OCI-LY7 (cell line): ENCODE measurements at regions not wholly inside any gene's neighbourhood (a gene's known extent, or its start where the extent isn't known, plus 50 kb on each side); places are given as distances from the start of the nearest gene placed in this dataset.

Source experiments
- BruUV-seq: library from RNA; stranded (reverse); fragments of 400-500 nt; replicated peaks from 2 replicates; lab custom pipeline; 2021; lab: Mats Ljungman, UMichigan
- CTCF ChIA-PET: fragments of 300-600 bp; sonication (Branson Sonifier 250); formaldehyde crosslinking; loops from one replicate; lab custom pipeline; 2022; ENCODE audit warnings: antibody characterized with exemption; ENCODE audit not compliant: unreplicated experiment; lab: Charles Lee
- POLR2A ChIA-PET: fragments of 300-600 bp; sonication (Branson Sonifier 250); formaldehyde crosslinking; loops from one replicate; lab custom pipeline; 2022; ENCODE audit warnings: antibody characterized with exemption; lab: Charles Lee
- DNase-seq: peaks from one replicate; pipeline ENCODE4 v3.0.0-alpha.2; 2015; ENCODE audit warnings: low spot score
- H2AFZ ChIP-seq: fragments of 200-600 bp; sonication (generic), shearing (Covaris generic); 2 replicates; pipeline ENCODE4 v1.6.1; 2014; ENCODE audit warnings: mild to moderate bottlenecking, antibody characterized with exemption, low read length, moderate library complexity
- H3K27ac ChIP-seq: fragments of 200-600 bp; sonication (generic); 2 replicates; pipeline ENCODE4 v1.5.1; 2014; ENCODE audit warnings: mixed run types, low read depth, mild to moderate bottlenecking, moderate library complexity, low read length, inconsistent platforms; ENCODE audit not compliant: poor library complexity, severe bottlenecking
- H3K36me3 ChIP-seq: fragments of 200-600 bp; sonication (generic); 2 replicates; pipeline ENCODE4 v1.6.1; 2014; ENCODE audit warnings: mild to moderate bottlenecking, antibody characterized with exemption, low read length, moderate library complexity, mixed read lengths; ENCODE audit not compliant: insufficient read depth
- H3K4me1 ChIP-seq: fragments of 200-600 bp; sonication (generic); 2 replicates; pipeline ENCODE4 v1.5.1; 2014; ENCODE audit warnings: mild to moderate bottlenecking, low read length; ENCODE audit not compliant: insufficient read depth, poor library complexity, severe bottlenecking
- H3K4me2 ChIP-seq: fragments of 200-600 bp; sonication (generic); 2 replicates; pipeline ENCODE4 v1.6.1; 2014; ENCODE audit warnings: mild to moderate bottlenecking, low read length
- H3K4me3 ChIP-seq: fragments of 200-600 bp; sonication (generic); 2 replicates; pipeline ENCODE4 v1.5.1; 2014; ENCODE audit warnings: mild to moderate bottlenecking, low read depth, low read length; ENCODE audit not compliant: poor library complexity, severe bottlenecking
- H3K79me2 ChIP-seq: fragments of 200-600 bp; sonication (generic); 2 replicates; pipeline ENCODE4 v1.6.1; 2016; ENCODE audit warnings: low read depth, mild to moderate bottlenecking, low read length, moderate library complexity, mixed read lengths; ENCODE audit not compliant: insufficient read depth
- H3K9me2 ChIP-seq: fragments of 200-600 bp; sonication (generic); 2 replicates; pipeline ENCODE4 v1.6.1; 2016; ENCODE audit warnings: mild to moderate bottlenecking, low read length, mixed read lengths; ENCODE audit not compliant: insufficient read depth
- H3K9me3 ChIP-seq: fragments of 200-600 bp; sonication (generic); 2 replicates; pipeline ENCODE4 v1.6.1; 2014; ENCODE audit warnings: mild to moderate bottlenecking, mixed run types, low read length, mixed read lengths
- H4K20me1 ChIP-seq: fragments of 200-600 bp; sonication (generic); 2 replicates; pipeline ENCODE4 v1.6.1; 2014; ENCODE audit warnings: mild to moderate bottlenecking, antibody characterized with exemption, low read length, moderate library complexity, mixed read lengths; ENCODE audit not compliant: insufficient read depth
- CTCF ChIP-seq: fragments of 200-600 bp; sonication (generic); conservative IDR thresholded peaks from 2 replicates; pipeline ENCODE4 v1.5.1; 2014; ENCODE audit warnings: mild to moderate bottlenecking, antibody characterized with exemption, low read length, moderate library complexity, mixed read lengths
- EZH2phosphoT487 ChIP-seq: fragments of 200-600 bp; sonication (generic); IDR thresholded peaks from 2 replicates; pipeline ENCODE4 v1.6.1; 2018; ENCODE audit warnings: low read depth, borderline replicate concordance, mild to moderate bottlenecking, mixed run types, antibody characterized with exemption, low read length, moderate library complexity, mixed read lengths
- intact Hi-C: fragments of 100-400 bp; cut with micrococcal nuclease; formaldehyde crosslinking; loops from one replicate; pipeline ENCODE4 v1.10.0; 2022; ENCODE audit not compliant: unreplicated experiment

- Histone ChIP-seq H3K4me1 (no peaks in the 10 kb centered on the region), H3K4me2 (no peak overlapping the region), H3K36me3 (no peaks in the 10 kb centered on the region), H3K9me2 (no peaks in the 10 kb centered on the region), H4K20me1 (no peaks in the 10 kb centered on the region), H2AFZ (no peak overlapping the region), H3K4me3 (no peak overlapping the region), H3K9me3 (0 out of 2 replicates have a peak, but pooled peaks cover 4% of the 10 kb centered on the region), H3K27ac (no peak overlapping the region), H3K79me2 (no peaks in the 10 kb centered on the region)
- no TSS peak for BruUV-seq
- no peak for DNase-seq
- intact Hi-C loops = no loop called here
- no peak for TF ChIP-seq EZH2phosphoT487
- no peak for TF ChIP-seq CTCF
- ChIA-PET CTCF (no interaction called here), POLR2A (no interaction called here)
These were observed 111.1 kb upstream of the UFL1 start for GRCh38 chr6:96410467-96410866.

GRCh38 chr6:96420294-96420693, 101.3 kb upstream of the UFL1 start:
- Histone ChIP-seq H3K79me2 (no peaks in the 10 kb centered on the region), H4K20me1 (no peaks in the 10 kb centered on the region), H2AFZ (no peak overlapping the region), H3K4me3 (no peak overlapping the region), H3K4me2 (no peak overlapping the region), H3K4me1 (no peaks in the 10 kb centered on the region), H3K36me3 (no peaks in the 10 kb centered on the region), H3K9me3 (no peaks in the 10 kb centered on the region), H3K9me2 (no peaks in the 10 kb centered on the region), H3K27ac (no peak overlapping the region)
- ChIA-PET POLR2A (interaction anchor here (0.6 kb wide), 1 partner anchor 1233 kb away, joined by 4 read pairs; no protein-coding TSS in a partner anchor), CTCF (no interaction called here)
- no TSS peak for BruUV-seq
- DNase-seq = no peak
- intact Hi-C loops = loop anchor here (5.0 kb wide), 1 partner anchor 243 kb away; no protein-coding TSS in a partner anchor
- TF ChIP-seq CTCF = no peak
- no peak for TF ChIP-seq EZH2phosphoT487

GRCh38 chr6:96433950-96434349, 87.7 kb upstream of the UFL1 start:
- no peak overlapping the region for H3K27ac ChIP-seq
- no peaks in the 10 kb centered on the region for H3K79me2 ChIP-seq
- H3K9me2 ChIP-seq = no peaks in the 10 kb centered on the region
- H3K36me3 ChIP-seq = no peaks in the 10 kb centered on the region
- DNase-seq = no peak
- H3K4me1 ChIP-seq = no peaks in the 10 kb centered on the region
- intact Hi-C loops = no loop called here
- H2AFZ ChIP-seq = no peak overlapping the region
- no peaks in the 10 kb centered on the region for H4K20me1 ChIP-seq
- ChIA-PET POLR2A (no interaction called here), CTCF (no interaction called here)
- BruUV-seq = no TSS peak
- H3K4me3 ChIP-seq = no peak overlapping the region
- no peak for TF ChIP-seq EZH2phosphoT487
- no peak for TF ChIP-seq CTCF
- no peaks in the 10 kb centered on the region for H3K9me3 ChIP-seq
- no peak overlapping the region for H3K4me2 ChIP-seq
